Activated CD4-positive, alpha-beta T cell treated with anti-CD3 and anti-CD28 coated beads, Interleukin-2, amount 50 U/mL, for 16 hours (primary cell): ENCODE measurements at regions not wholly inside any gene's neighbourhood (a gene's known extent, or its start where the extent isn't known, plus 50 kb on each side); places are given as distances from the start of the nearest gene placed in this dataset.

Experiments used
- DNase-seq: peaks from one replicate; pipeline ENCODE4 v3.0.0-alpha.2; 2020

DNA sequence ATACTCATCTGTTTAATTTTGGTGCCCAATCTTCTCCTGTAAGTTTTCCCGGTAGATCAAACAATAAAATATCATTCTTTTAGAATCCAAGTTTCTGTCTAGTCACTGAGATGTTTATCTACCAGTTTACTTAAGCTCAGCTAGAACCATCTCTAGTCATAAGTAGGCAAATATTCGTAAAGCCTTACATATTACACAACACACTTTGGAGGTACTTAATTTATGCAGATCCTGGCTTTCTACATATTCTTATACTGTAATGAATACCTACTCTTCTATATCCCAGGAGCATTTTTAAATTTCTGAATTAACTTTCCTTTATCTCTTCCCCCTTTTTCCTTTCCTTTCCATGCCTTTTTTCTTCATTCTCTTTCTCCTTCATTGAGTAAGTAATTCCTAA lies 185.9 kb upstream of the ZBTB20 start:
- no peak for DNase-seq

DNA sequence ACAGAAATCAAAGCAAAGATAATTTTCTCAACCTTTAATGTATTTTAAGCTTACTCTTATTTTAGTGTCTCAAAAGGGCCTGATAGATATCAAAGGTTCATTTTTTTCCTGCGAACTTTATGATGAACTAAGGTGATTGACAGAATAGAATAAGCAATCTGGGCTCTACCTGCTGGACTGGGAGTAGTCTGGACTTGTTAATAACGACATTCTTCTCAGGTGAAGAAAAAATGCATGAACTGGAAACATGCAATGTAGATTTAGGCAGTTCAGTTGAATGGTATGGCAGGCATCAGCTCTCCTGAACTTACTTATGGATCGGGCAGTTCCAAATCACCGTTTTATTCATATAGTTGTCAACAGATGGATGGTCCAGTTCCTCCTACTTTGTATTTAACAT lies 189.7 kb upstream of the ZBTB20 start:
- DNase-seq: no peak

DNA sequence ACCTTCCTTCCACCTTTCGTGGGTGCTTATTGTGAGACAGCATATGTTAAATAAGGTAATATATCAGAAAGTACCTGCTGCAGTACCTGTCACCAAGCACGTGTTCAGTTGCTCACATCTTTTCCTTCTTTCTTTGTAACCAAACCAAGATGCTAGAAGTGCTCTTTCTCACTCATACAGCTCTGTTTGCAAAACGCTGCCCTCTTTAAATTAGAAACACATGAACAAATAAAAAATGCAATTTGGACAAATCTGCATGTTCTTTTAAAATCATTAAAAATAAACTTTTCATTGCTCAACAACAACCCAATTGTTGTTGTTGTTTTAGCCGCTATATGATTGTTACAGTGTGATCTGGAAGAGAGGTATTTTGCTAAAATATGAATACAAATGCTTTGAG lies 193.5 kb upstream of the ZBTB20 start:
- no peak for DNase-seq

DNA sequence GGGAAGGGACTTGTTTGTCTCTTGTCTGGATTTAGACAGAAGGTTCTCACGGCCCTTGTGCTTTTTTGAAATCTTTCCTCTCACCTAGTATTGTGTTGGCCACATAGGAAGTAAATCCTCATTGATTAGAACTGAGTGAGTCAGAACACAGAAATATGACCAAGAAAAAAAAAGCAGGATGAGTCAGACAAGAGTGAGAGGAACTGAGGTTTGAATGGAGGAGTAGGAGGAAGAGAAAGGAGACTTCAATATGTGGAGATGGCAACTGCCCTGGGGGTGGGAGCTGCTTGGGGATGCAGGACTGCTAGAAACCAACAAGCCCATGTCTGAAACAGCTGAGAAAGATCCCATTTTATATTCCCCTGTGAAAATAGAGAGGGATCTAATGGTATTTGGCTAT lies 194.1 kb upstream of the ZBTB20 start:
- peak; percentile 27 for DNase-seq

DNA sequence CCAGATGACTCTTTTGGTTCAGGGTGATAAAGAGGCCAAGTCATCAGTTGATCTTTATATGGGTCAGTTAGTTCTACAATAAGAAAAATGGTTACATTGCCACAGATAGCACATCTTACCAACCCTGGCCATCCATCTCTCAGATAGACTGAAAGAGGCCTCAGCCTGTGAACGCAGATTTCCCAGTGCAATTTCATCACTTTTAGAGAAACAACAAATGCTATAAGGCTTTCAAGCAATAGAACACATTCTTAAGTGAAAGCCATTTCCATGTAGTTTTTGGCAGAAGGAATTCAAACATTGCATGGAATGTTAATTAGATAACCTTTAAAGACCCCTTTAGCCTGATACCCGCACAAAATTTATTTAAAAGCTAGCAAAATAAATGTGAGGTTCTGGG lies 200.6 kb upstream of the ZBTB20 start:
- DNase-seq: no peak

DNA sequence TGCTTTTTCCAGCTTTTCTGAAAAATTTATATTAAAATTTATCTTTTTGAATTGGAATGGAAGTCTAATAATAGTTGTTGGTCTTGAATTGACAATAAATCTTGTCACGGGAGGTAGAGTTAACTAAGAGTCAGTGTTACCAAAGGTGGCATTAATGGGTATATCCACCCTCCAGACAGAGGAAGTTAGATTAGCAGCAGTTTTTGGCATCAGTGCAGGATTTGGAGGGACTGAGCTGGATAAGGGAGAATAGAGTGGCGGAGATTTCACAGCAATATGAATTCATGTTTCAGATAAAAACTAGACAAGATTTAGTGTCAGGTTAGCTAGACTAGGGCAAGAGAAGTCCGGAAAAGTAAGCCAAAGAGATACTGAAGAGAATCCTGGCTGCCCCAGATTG lies 201.3 kb upstream of the ZBTB20 start:
- no peak for DNase-seq

DNA sequence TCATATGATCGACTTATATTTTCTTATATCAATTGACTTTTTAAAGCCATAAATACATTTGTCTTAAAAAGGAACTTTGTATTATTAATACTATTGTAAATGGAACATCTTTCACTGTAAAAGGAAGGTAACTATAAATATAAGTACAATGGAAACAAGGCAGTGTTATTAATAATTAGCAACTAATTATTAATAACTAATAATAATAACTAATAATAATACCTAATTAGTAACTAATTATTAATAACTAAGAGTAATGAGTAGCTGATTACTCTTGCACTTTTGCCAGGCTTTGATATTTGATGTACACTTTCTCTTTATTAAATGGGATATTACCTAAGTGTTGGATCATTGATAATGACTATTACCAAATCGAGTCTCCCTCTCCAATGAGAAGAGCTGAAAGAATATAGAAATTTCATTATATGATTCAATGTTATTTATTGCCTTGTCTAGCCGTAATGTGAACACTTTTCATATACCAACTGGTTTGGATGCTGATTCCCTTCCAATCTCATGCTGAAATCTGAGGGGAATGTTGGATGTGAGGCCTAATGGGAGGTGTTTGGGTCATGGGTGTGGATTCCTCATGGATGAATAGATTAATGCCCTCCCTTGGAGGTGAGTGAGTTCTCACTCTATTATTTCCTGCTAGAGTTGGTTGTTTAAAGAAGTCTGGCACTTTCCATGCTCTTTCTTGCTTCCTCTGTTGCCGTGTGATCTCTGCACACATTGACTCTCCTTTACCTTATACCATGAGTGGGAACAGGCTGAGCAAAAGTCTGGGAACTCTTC lies 202.1 kb upstream of the ZBTB20 start:
- DNase-seq: no peak

DNA sequence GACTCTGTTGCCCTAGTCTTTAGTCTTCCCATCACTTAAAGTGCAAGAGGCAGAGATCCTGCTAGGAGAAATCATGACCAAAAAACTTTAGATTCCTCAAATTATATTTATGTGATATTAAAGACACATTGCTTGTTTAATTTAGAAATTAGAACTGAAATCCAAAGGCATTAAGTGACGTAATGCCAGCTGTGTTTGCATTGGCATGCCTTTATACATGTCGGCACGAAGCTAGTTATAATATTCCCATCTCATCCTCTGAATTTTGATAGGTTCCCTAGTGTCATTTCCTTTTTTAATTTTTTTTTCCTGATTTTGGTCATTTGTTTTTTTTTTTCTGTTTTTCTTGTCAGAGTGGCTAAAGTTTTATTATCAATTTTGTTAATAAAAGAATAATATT lies 203.5 kb upstream of the ZBTB20 start:
- DNase-seq: no peak

DNA sequence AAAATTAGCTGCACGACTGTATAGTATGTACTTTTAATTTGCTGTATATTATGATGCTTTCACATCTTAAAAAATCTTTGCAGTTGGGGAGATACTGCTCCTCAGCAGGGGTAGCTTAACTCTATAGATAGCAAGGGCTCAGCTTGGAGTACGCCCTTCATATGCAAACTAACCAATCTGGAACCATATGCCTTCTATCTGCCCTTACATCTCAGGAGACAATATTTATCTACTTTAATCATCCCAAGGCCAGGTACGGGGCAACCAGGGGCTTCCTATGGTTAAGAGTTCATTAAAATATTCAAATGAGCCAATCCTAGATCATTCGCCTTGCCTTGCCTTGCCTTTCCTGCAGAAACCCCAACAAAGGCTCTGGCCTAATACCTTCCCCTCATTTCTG lies 204.1 kb upstream of the ZBTB20 start:
- no peak for DNase-seq

DNA sequence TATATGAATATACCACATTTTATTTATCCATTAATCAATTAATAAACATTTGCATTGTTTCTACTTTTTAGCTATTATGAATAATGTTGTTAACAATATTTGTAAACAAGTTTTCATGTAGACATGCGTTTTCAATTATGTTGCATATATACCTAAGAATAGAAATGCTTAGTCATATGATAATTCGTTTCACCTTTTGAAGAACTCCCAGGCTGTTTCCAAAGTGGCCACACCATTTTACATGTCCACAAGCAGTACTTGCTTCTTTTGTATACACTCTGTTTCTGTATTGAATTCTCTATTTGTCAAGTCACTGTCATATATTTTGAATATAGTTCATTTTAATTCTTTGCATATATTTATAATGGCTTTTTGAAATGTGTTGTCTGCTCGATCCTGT lies 206.9 kb upstream of the ZBTB20 start:
- no peak for DNase-seq

DNA sequence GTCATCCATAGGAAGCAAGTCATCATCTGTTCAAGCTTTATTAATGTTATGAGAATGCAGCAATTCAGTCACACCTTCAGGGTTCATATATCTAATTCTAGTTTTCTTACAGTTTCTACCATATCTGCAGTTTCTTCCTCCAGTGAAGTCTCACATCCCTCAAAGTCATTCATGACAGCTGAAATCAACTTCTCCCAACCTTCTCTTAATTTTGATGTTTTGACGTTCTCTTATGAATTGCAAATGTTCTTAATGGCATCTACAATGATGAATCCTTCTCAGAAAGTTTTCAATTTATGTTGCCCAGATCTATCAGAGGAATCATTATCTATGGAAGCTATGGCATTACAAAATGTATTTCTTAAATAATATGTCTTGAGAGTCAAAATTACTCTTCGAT lies 210.4 kb upstream of the ZBTB20 start:
- DNase-seq: no peak

DNA sequence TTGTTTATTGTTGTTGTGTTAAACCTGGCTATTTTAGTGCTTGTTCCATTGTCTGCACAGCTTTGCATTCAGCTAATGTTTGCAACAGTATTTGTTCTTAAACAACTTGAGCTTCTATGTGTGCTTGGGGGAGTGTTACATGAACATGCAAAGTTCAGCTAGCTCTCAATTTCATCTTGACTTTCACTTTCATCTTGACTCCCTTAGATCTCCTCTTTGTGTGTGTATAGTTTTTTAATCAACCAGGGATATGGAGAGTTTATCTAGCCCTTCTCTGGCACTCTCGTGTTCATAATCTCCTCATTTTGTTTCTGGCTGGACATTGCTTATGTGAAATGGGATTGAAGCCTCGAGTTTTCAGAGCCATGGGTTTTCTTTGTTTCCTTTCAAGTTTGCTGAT lies 212.4 kb upstream of the ZBTB20 start:
- peak; percentile 13 for DNase-seq

DNA sequence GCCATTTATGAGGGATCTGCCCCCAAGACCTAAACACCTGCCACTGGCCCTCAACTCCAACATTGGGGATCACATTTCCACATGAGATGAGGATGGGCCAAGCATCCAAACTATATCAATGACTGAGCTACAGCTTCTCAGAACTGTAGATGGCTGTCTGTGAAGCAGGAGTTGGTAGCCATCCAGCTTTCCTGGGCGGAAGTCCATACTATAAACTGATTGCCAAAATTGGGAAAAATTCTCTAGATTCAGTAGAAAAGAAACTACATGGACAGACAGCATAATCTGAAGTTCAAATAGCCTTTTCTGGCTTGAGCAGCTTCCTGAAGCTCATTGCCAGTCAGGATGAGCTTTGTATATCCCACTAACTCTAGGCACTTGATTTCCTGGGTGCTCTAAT lies 214.7 kb upstream of the ZBTB20 start:
- DNase-seq: no peak

DNA sequence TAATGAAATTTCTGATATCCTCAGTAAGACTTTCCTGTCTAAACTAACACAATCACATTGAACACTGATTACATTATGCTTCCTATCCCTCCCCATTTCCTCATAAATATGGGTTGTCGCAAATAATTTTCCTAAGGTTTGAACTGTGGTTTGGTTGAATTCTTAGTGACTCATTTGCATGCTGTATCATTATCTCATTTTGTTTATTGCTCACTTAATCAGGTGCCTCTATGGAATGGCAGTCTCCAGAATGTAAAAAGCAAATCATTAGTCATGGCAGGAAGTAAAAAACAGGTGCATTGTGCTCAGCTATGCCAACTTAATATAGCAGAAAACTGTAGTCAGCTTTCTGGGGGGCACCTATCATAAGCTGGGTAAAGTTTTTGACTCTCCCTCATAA lies 216.0 kb upstream of the ZBTB20 start:
- DNase-seq: no peak

DNA sequence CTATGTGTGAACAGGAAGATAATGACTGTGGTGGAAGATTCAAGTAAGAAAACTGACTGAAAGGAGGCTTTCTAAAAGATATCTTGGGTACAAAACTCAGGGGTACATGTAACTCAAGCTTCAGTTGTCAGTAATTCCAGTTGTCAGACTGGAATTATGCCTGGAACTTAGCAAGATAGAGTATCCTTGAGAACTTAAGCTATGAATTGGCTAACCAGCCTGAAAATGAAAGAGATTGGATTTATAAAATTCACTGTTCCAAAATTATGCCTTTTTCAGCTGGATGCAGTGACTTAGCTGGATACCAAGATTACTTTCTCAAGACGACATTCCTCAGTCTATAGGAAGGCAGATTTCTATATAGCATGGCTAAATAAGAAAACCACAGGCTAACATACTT lies 221.9 kb upstream of the ZBTB20 start:
- no peak for DNase-seq

DNA sequence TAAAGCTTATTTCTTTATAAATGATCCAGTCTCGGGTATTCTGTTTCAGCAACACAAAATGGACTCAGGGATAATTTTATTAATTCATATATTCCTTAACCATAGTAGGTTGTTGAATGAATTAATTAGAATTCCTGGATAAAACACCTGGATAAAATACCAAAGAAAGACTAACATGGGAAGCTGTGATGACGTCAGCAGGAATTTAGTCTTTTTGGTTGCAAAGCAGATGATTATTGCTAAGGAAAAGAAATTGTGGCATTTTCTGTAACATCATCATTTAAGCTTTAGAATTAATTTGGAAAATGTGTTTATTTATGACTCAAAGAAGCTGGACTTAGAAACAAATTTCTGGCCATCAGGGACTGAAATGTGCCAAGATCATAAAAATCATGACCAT lies 228.3 kb upstream of the ZBTB20 start:
- no peak for DNase-seq

DNA sequence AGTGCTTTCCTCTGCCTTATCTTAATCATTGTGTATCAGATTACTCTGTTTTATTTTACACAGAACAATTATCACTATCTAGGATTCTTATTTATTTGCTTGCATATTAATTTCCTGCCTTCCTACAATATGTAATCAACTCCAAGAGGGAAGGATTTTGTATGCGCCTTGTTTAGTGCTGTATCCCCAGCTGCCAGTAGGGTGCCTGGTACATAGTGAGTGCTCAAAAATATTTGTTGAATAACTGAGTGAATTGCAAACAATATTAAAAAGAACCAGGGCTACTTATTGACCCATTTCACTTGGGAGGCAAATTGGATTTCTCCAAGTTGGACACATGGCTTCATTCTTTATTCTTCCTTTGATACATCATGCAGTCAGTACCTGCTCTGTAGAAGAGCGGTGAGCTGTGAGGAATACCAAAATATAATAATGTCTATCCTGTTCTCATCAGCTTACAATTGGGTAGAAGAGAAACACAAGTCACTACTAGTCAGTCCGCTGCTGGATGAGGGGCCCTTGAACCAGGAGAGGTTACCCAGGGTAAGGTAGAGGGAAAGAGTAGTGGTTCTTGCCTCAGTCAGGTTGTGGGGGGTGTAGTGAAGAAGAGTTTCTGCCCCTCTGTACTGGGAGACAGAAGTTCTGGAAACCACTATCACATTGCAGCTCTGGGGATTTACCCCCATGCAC lies 233.9 kb upstream of the ZBTB20 start:
- no peak for DNase-seq

DNA sequence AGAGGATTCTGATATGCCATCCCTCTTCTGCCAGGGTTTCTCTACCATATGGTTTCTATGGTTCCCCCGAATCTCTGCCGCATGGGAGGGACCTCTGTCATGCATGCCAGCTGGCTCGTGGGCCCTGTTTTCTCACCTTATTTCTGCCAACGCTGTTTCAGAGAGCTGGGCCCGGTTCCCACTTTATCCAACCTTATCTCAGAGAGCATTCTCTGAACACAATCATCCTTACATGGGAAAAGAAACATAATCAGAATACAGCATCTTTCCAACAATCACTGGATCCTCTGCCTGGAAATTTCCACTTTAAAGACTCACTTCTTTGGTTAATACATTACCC lies 234.5 kb upstream of the ZBTB20 start:
- no peak for DNase-seq

DNA sequence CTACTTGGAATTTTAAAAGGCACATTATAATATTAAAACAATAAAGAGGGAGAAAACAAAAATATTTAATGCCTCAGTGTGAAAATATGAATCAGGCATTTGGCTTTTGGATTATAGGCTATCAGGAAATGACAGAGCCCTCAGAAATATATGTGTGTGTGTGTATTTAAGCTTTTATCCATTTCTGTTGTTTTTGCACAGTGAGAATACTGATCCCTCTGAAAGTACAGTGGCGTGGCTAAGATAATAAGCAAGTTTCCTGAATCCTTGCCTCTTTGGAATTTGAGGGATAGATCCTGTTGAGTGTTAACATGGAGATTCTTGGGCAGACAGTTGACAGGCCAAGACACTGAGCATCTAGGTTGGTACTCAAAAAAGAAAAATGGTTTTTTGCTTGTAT lies 234.8 kb upstream of the ZBTB20 start:
- DNase-seq: no peak

DNA sequence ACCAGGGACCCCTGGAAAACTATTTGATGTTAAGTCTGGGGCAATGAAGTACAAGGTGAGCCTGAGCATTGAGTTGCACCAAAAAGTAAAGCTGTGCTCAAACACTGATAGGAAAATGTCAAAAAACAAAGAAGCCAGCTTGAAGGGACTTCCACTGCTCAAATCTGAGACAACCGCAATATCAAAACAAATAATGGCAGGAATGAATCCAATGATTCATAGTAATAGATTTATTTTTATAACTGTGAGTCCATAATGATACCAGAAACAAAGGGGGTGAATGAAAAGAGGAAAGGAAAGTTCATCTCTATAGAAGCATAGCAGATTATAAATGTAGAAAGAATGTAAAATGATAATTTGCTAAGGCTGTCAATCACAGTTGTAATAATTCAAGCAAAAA lies 237.3 kb upstream of the ZBTB20 start:
- DNase-seq: no peak

DNA sequence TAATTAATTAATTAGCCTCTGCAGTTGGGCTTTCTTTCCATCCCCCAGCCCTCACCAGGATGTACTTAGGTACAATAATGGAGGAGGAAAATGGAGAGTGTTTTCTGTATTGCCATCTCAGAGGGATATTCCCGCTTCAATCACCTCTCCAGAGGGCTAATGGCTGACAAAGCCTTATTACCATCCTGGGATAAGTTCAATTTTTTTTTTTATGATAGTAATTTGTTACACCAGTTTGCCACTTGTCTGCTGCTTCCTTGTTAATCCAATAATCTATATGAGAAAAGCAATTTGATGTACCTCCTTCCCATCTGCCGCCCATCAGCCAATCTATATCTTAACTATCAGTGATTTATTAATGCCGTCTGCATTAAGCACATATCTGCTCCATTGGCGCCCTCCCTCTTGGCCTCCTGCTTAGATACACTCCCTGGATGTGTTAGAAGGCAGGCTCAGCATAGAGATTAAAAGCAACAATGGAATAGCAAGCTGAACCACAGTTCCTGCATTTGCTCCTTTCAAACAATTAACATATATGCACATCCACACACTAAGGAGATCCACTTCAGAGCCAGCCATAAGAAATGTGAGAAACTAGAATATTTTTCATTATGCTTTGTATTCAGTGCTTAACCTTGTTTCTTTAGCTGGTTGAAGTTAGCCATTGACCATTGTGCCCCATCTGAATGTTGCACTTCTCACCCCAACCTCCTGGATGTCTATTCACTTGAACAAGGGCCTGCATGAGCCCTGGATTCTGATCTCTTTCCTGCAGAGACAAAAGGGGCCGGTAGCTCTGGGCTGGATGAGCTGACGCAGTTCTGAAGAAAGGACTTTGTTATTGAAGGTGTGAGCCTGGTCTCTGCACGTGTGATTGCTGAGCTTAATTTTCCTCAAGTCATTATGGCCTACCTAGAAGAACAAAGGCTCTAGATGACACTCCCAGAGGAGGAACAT lies 237.3 kb upstream of the GAP43 start:
- no peak for DNase-seq

DNA sequence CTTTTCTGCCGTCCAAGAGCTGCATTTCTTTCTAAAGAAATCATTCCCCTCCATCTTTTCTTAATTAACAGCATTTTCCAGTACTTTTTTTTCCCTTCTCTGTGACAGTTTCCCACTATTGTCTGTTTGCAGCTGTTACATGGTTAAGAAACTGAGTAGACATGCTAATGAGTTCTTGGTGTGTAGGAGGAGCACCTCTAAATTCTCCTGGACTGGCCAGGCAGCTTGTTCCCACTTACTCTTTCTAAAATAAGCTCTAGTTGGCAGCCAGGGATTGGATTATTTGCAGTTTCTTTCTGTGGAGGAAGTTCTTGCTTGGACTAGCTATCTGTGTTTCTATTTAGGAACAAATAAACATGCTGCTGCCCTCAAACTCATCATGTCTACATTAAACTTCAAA lies 235.1 kb upstream of the GAP43 start:
- no peak for DNase-seq

DNA sequence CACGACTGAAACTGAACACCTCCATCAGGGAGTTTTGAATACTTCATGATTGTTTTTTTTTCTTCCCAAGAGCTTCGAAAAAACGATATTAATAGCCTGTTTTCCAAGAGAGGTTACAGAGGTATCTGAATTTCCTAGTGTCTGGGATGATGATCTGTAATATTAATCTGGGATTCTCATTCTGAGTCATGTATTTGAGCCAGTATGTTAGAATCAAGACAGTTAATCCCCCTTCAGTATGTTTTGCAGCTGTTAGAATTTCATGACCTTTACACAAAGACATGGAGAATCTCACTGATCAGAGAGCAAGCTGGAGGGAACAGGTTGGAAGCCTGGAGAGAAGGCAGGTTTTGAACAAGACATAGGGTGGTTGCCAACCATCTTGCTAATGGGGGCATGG lies 234.5 kb upstream of the GAP43 start:
- DNase-seq: no peak

DNA sequence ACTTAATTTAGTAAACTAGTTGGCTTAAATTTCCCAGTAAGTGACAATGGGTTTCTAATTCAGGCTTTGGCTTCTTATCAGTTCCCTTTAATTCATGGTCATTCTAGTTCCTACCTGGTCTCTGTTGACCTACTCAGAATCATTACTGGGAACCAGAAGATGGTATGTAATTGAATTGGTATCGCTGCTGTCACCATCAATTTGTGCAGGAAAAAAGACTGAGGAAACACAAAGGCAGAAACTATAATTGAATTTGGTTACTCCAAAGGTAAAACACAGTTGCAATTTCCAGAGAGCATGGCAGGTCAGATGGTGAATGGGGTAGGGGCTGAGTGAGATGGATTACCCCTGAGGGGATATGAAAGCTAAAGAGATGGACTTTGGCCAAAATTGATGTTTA lies 226.5 kb upstream of the GAP43 start:
- DNase-seq: no peak
